ENCODE measurements at regions not wholly inside any gene's neighbourhood (a gene's known extent, or its start where the extent isn't known, plus 50 kb on each side); places are given as distances from the start of the nearest gene placed in this dataset.
"Not testable (repeated sequence)": the region's sequence is repeated elsewhere in the genome, so short reads cannot be mapped to it uniquely, and the experiment has no call there.

DNA sequence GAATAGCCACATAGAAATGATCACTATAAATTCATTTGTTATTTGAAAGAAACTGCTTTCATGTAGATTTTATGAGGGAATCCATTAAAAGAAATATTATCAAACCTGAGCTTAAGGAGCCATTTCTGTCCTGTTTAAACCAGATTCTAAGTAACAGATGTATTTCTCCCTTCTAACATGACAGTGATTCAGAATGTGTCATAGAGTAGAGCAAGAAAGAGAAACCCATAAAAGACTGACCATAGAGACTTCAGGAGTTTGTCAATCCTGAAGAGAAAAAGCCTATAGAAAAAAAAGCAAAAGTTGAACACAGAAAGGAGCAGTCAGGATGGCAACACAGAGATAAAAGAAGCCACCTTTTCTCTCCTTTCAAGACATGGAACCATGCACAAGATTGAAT lies 390.6 kb downstream of the PRIM2 start:
- in situ Hi-C loops (cut with MboI; ENCODE audit: low pct_unique_long_range_greater_than_20kb, low sequenced_read_pairs); DNase-seq: not testable (repeated sequence)

DNA sequence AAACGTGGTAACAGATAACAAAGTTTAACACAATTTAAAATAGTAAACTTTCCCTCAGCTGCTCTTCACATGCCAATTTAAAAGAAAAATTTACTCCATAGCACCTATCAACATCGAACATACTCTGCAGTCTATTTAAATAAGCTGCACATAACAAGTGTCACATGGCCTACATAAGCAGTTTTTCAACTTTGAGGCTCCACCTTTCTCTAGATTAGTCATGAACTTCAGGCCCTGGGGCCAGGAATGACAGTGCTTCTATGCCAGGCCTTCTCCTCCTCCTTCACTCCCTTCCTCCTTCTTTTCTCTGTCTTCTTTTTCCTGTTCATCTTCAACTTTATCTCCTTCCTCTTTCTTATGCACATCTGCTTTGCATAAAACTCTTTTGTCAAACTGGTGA lies 405.1 kb downstream of the PRIM2 start:
- DNase-seq: peak; percentile 5
- in situ Hi-C loops (cut with MboI; ENCODE audit: low pct_unique_long_range_greater_than_20kb, low sequenced_read_pairs): not testable (repeated sequence)

DNA sequence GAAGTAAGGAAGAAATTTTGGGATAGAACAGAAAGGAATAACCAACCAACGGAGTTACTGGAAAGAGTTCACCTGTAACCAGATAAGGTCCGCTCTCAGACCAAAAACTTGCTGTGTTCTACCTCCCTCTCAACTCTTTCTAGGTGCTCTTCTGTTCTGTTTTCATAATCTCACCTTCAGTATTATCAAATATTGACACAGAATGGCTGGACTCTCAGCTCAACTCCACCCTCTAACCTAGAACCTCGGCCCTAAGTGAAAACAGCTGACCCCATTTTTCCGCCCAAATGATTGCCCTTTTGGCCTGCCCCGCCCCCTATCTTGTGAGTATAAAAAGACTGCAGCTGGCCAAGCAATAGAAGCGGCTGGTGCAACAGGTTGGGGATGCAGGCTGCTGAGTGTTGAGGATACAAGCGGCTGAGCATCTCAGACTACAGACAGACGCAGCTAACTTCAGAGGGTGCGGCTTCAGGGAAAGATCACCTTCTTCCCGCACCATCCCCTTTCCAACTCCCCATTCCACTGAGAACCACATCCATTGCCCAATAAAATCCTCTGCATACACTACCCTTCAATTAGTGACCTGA lies 406.5 kb downstream of the PRIM2 start:
- in situ Hi-C loops (cut with MboI; ENCODE audit: low pct_unique_long_range_greater_than_20kb, low sequenced_read_pairs); DNase-seq: not testable (repeated sequence)

DNA sequence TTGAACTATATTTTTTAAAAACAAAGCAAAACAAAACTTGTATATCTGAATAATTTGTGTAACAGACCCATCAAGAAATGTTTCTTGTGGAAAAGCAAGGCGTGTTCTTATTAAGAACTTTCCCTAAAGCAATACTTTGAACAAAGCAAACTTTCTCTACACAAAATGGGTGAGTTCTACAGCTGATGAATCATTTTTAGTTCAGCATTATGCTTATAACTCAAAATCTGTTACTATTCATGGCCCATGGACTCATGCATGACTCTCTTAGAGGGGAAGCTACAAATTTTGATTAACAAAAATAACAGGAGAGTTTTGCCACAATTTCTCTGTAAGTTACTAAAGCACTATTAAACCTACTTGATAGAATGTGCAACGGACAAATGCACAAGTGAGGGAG lies 412.0 kb downstream of the PRIM2 start:
- DNase-seq; in situ Hi-C loops (cut with MboI; ENCODE audit: low pct_unique_long_range_greater_than_20kb, low sequenced_read_pairs): not testable (repeated sequence)

DNA sequence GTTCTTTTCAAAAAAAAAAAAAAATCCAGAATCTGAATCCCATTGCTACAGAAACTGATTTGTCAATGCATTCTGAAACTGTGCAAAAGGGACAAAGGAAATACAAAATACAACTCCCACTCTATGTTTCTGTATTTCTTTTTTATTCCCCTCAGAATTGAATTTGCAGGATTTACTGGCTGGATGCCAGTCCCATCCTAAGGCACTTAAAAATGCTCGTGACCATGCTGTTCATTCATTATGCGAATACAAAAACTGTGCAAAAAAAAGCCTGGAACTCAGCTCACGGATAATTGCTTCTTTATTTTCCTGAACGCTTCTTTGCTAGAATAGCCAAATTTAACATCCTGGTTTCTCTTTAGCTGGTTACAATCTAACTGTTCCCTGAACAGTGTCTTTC lies 413.3 kb downstream of the PRIM2 start:
- DNase-seq; in situ Hi-C loops (cut with MboI; ENCODE audit: low pct_unique_long_range_greater_than_20kb, low sequenced_read_pairs): not testable (repeated sequence)

DNA sequence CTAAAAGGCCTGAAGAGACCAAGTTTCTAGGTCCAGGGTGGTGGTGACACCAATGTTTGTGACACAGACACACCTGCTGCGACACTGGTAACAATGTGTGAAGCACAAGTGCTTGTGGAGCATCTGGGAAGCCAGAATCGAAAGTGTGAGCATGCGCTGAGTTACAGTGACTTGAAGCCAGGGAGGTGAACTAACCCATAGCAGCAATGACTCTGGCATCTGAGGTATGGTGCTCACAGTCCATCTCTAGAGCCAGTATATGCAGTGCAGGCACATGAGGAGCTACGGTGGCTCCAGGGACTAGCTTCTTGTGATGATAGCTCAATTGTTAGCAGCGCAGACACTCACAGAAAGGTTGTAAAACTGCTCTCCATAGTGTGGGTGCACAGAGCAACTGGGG lies 430.3 kb downstream of the PRIM2 start:
- in situ Hi-C loops (cut with MboI; ENCODE audit: low pct_unique_long_range_greater_than_20kb, low sequenced_read_pairs): not testable (repeated sequence)

DNA sequence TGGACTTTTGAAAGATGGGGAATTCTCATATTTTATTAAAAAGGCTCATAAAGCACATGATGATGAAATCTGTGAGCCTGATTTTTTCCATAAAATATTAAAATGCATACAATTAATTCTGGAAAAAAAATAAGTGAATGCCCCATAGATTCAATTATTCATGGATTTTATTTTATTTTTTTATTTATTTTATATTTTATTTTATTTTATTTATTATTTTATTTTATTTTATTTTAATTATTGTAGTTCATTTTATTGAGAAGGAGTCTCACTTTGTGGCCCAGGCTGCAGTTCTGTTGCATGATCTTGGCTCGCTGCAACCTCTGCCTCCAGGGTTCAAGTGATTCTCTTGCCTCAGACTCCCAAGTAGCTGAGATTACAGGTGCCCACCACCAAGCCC lies 442.4 kb downstream of the PRIM2 start:
- in situ Hi-C loops (cut with MboI; ENCODE audit: low pct_unique_long_range_greater_than_20kb, low sequenced_read_pairs); DNase-seq: not testable (repeated sequence)

More for the DNA sequence above, 430.3 kb downstream of the PRIM2 start:
- not testable (repeated sequence) for DNase-seq

DNA sequence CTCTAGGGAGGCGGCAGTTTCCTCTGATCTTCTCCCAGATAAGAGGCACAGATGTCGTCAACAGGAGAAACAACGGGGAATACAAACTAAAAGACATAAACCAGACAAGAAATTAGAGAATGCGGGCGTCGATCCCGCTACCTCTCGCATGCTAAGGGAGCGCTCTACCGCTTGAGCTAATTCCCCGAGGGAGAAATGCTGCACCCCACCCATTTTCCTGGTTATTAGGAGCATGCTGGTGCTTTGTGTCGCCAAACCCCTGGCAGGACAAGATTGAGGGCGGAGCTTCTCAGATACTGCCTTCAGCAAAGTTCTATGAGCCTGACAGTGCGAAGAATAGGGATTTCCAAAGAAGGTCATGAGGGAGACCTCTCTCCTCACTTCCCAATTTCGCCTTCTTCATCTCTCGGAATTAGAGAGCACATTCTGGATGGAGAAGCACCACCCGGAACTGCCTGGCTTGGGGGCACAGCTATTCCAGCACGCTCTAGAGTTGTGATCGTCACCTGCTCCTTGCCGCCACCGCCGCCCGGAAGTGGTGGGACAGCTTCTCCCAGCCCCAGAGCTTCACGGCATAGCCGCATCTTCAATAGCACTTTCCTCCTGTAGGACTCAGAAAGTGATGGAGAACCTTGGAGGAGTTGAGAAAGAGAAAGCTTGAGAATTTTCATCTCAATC lies 475.4 kb downstream of the PRIM2 start:
- DNase-seq; in situ Hi-C loops (cut with MboI; ENCODE audit: low pct_unique_long_range_greater_than_20kb, low sequenced_read_pairs): not testable (repeated sequence)

DNA sequence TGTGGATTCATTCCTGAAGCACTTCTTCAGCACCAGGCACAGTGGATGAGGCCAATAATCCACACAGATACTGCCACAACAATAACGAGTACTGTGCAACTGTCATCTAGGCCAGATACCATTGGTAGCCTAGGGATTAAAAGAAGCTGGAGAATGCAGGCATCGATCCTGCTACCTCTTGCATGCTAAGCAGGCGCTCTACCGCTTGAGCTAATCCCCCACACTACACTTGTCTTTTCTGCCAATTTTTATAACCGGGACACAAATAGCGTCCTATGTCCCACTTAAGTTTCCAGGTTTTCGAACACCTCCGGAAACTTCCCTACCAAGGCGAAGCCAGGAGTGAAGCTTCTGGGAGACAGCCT lies 475.9 kb downstream of the PRIM2 start:
- in situ Hi-C loops (cut with MboI; ENCODE audit: low pct_unique_long_range_greater_than_20kb, low sequenced_read_pairs); DNase-seq: not testable (repeated sequence)

DNA sequence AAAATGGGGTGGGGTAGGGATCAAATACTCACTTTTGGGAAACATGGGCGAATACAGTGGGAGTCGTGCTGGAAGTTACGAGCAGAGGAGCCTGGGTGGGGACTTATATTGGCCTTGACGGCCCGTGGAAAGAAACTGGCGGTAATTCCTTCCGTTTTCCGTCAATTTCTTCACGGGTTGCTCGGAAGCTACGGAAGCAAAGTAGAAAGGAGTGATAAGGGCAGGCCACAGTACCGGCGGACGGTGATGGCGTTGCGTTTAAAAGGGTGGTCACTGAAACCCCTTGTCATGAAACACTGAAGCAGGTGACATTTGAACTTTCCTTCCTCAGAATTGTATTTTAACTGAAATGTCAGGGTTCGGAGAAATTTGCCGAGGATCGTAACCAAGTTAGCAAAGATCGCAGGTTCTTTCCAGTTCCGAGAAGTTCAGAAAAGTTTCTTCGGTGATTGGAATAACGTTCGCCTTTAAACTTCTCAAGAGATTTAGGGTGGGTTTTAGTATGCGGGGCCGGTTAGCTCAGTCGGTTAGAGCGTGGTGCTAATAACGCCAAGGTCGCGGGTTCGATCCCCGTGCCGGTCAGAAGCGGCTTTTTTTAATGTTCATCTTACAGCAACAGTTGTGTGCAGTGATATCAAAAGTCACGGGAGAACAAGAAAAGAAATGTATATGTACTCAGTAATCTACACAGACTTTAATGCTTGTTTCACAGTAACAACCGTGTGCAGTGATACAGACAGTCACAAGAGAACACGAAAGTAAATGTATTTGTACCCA lies 482.5 kb downstream of the PRIM2 start:
- DNase-seq; in situ Hi-C loops (cut with MboI; ENCODE audit: low pct_unique_long_range_greater_than_20kb, low sequenced_read_pairs): not testable (repeated sequence)

DNA sequence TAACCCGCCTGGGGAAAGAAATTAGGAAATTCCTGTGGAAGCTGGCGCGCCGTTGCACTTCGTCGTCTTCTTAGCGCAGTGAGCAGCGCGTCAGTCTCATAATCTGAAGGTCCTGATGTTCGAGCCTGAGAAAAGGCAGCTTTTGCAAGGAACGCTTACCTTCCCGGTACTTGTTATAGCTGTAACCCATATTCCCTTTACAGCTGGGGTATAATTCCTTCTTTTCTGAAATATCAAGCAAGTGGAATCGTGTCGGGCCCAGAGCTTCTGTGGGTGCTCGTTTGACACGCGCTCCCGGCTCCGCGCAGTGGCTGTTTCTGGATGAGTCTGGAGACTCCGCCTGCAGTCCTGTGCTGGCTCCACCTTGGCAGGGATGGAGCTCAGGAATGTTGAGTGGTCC lies 491.2 kb downstream of the PRIM2 start:
- DNase-seq; in situ Hi-C loops (cut with MboI; ENCODE audit: low pct_unique_long_range_greater_than_20kb, low sequenced_read_pairs): not testable (repeated sequence)

DNA sequence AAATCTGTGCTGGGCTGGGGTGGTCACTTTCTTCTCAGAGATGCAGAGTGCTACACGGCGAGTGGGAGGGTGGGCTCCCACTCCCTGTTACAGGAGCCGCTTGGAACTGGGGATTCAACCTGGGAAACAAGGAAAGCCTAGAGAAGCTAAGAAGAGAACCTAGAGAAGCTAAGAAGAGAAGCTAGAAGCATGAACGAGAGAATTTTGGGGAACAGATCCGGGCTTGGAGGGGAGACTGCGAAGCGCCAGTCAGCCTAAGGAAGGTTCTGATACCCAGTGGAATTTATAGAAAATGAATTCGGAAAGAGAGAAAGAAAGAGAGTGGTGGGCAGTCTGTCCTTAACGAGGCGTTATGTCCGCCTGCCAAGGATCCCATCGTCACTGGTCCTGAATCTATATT lies 492.0 kb downstream of the PRIM2 start:
- DNase-seq; in situ Hi-C loops (cut with MboI; ENCODE audit: low pct_unique_long_range_greater_than_20kb, low sequenced_read_pairs): not testable (repeated sequence)

DNA sequence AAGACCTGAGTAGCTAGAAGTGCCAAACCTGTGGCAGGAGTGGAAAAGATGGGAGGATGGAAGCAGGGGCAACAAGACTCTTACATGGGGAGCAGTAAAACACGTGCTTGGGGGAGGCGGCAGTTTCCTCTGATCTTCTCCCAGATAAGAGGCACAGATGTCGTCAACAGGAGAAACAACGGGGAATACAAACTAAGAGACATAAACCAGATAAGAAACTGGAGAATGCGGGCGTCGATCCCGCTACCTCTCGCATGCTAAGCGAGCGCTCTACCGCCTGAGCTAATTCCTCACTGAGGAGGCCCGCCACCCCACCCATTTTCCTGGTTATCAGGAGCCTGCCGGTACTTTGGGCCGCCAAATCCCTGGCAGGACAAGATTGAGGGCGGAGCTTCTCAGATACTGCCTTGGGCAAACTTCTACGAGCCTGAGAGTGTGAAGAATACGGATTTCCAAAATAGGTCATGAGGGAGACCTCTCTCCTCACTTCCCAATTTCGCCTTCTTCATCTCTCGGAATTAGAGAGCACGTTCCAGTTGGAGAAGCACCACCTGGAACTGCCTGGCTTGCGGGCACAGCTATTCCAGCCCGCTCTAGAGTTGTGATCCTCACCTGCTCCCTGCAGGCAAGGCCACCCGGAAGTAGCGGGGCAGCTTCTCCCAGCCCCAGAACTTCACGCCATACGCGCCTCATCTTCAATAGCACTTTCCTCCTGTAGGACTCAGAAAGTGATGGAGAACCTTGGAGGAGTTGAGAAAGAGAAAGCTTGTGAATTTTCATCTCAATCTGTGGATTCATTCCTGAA lies 496.0 kb downstream of the PRIM2 start:
- DNase-seq; in situ Hi-C loops (cut with MboI; ENCODE audit: low pct_unique_long_range_greater_than_20kb, low sequenced_read_pairs): not testable (repeated sequence)

DNA sequence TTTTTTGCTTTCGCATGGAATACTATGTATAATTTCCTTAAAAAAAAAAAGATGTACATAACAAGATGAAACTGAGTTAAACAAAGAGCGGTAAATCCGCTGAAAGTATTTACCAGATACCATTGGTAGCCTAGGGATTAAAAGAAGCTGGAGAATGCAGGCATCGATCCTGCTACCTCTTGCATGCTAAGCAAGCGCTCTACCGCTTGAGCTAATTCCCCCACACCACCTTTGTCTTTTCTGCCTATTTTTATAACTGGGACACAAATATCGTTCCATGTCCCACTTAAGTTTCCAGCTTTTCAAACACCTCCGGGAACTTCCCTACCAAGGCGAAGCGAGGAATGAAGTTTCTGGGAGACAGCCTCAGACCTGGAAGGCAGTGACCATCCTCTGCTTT lies 498.4 kb downstream of the PRIM2 start:
- DNase-seq; in situ Hi-C loops (cut with MboI; ENCODE audit: low pct_unique_long_range_greater_than_20kb, low sequenced_read_pairs): not testable (repeated sequence)

DNA sequence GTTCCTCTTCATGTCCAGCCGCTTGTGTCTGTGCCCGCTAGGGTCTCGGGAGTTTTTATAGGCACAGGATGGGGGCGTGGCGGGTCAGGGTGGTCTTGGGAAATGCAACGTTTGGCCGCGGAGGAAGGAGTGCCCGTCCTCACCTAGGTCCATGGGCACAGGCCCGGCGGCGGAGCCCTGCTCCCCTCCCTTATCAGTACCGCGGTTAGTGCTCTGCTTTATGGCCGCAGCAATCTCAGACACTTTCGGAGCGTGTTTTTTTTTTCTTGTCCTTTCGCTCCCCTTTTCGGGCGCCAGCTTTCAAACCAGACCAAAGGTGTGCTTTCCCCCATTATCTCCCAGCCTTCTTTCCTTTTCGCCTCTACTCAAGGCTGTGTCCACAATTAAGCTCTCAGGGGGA lies 503.9 kb downstream of the PRIM2 start:
- in situ Hi-C loops (cut with MboI; ENCODE audit: low pct_unique_long_range_greater_than_20kb, low sequenced_read_pairs); DNase-seq: not testable (repeated sequence)

DNA sequence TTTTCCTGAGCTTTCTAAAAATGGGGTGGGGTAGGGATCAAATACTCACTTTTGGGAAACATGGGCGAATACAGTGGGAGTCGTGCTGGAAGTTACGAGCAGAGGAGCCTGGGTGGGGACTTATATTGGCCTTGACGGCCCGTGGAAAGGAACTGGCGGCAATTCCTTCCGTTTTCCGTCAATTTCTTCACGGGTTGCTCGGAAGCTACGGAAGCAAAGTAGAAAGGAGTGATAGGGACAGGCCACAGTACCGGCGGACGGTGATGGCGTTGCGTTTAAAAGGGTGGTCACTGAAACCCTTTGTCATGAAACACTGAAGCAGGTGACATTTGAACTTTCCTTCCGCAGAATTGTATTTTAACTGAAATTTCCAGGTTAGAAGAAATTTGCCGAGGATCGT lies 505.0 kb downstream of the PRIM2 start:
- in situ Hi-C loops (cut with MboI; ENCODE audit: low pct_unique_long_range_greater_than_20kb, low sequenced_read_pairs); DNase-seq: not testable (repeated sequence)

DNA sequence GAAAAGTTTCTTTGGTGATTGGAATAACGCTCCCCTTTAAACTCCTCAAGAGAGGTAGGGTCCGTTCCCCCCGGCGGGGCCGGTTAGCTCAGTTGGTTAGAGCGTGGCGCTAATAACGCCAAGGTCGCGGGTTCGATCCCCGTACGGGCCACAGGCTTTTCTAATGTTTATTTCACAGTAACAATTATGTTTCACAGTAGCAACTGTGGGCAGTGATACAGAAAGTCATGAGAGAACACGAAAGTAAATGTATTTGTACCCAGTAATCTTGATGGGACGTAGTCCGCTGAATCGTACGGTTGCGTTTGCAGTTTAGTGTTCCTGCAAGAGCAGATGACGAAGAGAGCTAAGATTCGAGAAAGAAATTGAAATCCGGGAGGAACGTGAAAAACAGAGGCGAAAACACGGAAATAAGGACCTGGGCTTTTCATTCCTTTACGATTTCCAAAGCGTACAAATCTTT lies 505.5 kb downstream of the PRIM2 start:
- no peak for DNase-seq

DNA sequence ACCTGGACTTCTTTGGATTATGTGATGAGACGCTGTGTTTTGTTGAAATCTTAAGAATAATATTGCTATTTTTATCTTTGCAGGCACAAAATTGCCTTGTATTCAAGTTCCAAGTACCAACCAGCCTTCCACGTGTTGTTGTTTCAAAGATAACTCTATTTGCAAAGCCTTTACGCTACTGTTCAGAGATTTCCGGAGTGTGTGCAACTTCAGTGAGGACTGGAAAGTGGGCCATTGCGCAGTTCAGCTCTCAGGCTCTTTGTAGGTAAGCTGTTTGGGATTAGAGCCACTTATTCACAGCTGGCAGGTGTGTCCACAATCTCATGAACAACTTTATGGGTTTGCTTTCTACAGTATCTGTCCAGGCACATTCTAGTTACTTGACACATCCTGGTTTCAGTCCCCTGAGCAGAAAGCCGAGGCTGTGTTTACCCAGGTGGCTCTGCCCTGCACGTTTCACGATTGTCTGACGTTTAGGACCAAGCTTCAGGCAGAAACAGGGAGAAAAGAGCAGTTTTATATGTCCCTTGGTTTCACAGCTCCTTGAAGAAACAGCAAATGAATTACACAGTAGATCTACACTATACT lies 520.3 kb downstream of the PRIM2 start:
- in situ Hi-C loops (cut with MboI; ENCODE audit: low pct_unique_long_range_greater_than_20kb, low sequenced_read_pairs); DNase-seq: not testable (repeated sequence)

More for the DNA sequence above, 505.5 kb downstream of the PRIM2 start:
- in situ Hi-C loops (cut with MboI; ENCODE audit: low pct_unique_long_range_greater_than_20kb, low sequenced_read_pairs): no loop called here

DNA sequence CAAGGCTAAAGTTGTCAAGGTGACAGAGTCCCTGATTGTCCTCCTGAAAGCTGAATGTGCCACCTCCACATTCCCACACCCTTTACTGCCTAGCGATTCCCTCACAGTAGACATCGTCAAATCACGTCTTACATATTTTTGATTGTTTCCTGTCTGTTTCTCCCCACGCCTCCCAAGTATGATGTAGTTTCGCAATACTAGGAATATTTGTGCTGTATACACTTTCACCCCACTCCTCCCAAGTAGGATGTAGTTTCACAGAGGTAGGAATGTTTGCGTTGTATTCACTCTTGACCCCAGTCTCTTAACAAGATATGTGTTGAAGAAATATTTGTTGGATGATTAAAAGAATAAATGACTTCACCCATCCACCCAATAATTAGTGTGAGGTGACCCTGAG lies 524.1 kb downstream of the PRIM2 start:
- in situ Hi-C loops (cut with MboI; ENCODE audit: low pct_unique_long_range_greater_than_20kb, low sequenced_read_pairs); DNase-seq: not testable (repeated sequence)

Measured in KBM-7 (cell line).